SK-N-SH (cell line): ENCODE measurements at regions not wholly inside any gene's neighbourhood (a gene's known extent, or its start where the extent isn't known, plus 50 kb on each side); places are given as distances from the start of the nearest gene placed in this dataset.

Source experiments
- CTCF ChIA-PET: fragments of 300-600, 350-600 bp; formaldehyde crosslinking; extraction: SDS; loops from one replicate; lab custom pipeline; 2021; lab: Yijun Ruan, JAX
- POLR2A ChIA-PET: fragments of 350-600 bp; sonication (Branson Sonifier 250); formaldehyde crosslinking; extraction: SDS; loops from one replicate; lab custom pipeline; 2020; ENCODE audit warnings: antibody characterized with exemption, inconsistent platforms; lab: Yijun Ruan, JAX
- DNase-seq: peaks from one replicate; pipeline ENCODE4 v3.0.0; 2012
- H2AFZ ChIP-seq: fragments of 200-600 bp; sonication (generic); 2 replicates; pipeline ENCODE4 v1.8.1; 2016; ENCODE audit warnings: antibody characterized with exemption, mild to moderate bottlenecking, low read depth
- H3F3A ChIP-seq: fragments of 200-600 bp; sonication (generic); replicated peaks from 2 replicates; pipeline ENCODE3; 2016; ENCODE audit warnings: antibody characterized with exemption, mild to moderate bottlenecking; ENCODE audit not compliant: insufficient read depth
- H3K27ac ChIP-seq, 2 experiments: fragments of 200-500 bp in 1 of 2; fragments of 200-600 bp in 1 of 2; sonication (Bioruptor generic) in 1 of 2; sonication (generic), shearing (Covaris generic) in 1 of 2; 2 replicates each; pipeline versions ENCODE4 v1.5.1 to v1.6.1; 2014 to 2016; ENCODE audit warnings: low read depth in 2 of 2, inconsistent platforms in 1 of 2, low read length in 1 of 2, mild to moderate bottlenecking in 1 of 2, mixed read lengths in 1 of 2
- H3K27me3 ChIP-seq: fragments of 200-600 bp; sonication (generic), shearing (Covaris generic); 2 replicates; pipeline ENCODE4 v1.6.1; 2016; ENCODE audit warnings: mixed run types; ENCODE audit not compliant: insufficient read depth
- H3K36me3 ChIP-seq, 2 experiments: fragments of 200-500 bp in 1 of 2; fragments of 200-600 bp in 1 of 2; sonication (Bioruptor generic) in 1 of 2; sonication (generic) in 1 of 2; replicated peaks in 1 of 2; 2 replicates each; pipeline versions ENCODE3 to v1.5.1; 2014 to 2016; ENCODE audit warnings: low read length in 1 of 2, mild to moderate bottlenecking in 1 of 2; ENCODE audit not compliant: insufficient read depth in 2 of 2, control insufficient read depth in 1 of 2
- H3K4me1 ChIP-seq, 2 experiments: fragments of 200-500 bp in 1 of 2; fragments of 200-600 bp in 1 of 2; sonication (Bioruptor generic) in 1 of 2; sonication (generic), shearing (Covaris generic) in 1 of 2; 2 replicates each; pipeline versions ENCODE4 v1.5.1 to v1.6.1; 2014 to 2016; ENCODE audit warnings: low read depth in 1 of 2, low read length in 1 of 2, mixed run types in 1 of 2; ENCODE audit not compliant: insufficient read depth in 2 of 2, control insufficient read depth in 1 of 2
- H3K4me2 ChIP-seq: fragments of 200-600 bp; sonication (generic), shearing (Covaris generic); 2 replicates; pipeline ENCODE4 v1.6.1; 2017; ENCODE audit warnings: mixed run types
- H3K4me3 ChIP-seq, 2 experiments: fragments of 200-500 bp in 1 of 2; fragments of 200-600 bp in 1 of 2; sonication (Bioruptor generic) in 1 of 2; sonication (generic), shearing (Covaris generic) in 1 of 2; 2 replicates each; pipeline versions ENCODE4 v1.5.1 to v1.8.1; 2014 to 2016; ENCODE audit warnings: low read depth in 2 of 2, inconsistent platforms in 1 of 2, low read length in 1 of 2, mild to moderate bottlenecking in 1 of 2, mixed read lengths in 1 of 2, moderate library complexity in 1 of 2
- H3K79me2 ChIP-seq: fragments of 200-600 bp; sonication (generic); 2 replicates; pipeline ENCODE4 v1.8.1; 2017; ENCODE audit warnings: mild to moderate bottlenecking; ENCODE audit not compliant: insufficient read depth
- H3K9ac ChIP-seq: fragments of 200-600 bp; sonication (generic); 2 replicates; pipeline ENCODE4 v1.6.1; 2017; ENCODE audit warnings: mixed run types
- H3K9me2 ChIP-seq: fragments of 200-600 bp; sonication (generic); 2 replicates; pipeline ENCODE4 v1.6.1; 2017; ENCODE audit warnings: mixed run types
- H3K9me3 ChIP-seq: fragments of 200-600 bp; sonication (generic); 2 replicates; pipeline ENCODE4 v1.6.1; 2017; ENCODE audit warnings: mixed run types, mild to moderate bottlenecking, moderate library complexity
- H4K20me1 ChIP-seq: fragments of 200-600 bp; sonication (generic); 2 replicates; pipeline ENCODE4 v1.6.1; 2017; ENCODE audit warnings: mild to moderate bottlenecking, mixed run types; ENCODE audit not compliant: insufficient read depth
- EP300 ChIP-seq, 2 experiments: IDR thresholded peaks; 2 replicates each; pipeline versions ENCODE4 v1.4.0 to v1.6.1; 2012; ENCODE audit warnings: borderline replicate concordance in 1 of 2, low read depth in 1 of 2, low read length in 1 of 2
- GABPA ChIP-seq: IDR thresholded peaks from 2 replicates; pipeline ENCODE4 v1.4.0; 2012; ENCODE audit warnings: low read depth, mild to moderate bottlenecking
- GATA2 ChIP-seq: sonication (generic); formaldehyde crosslinking; IDR thresholded peaks from 2 replicates; pipeline ENCODE4 v1.5.0; 2020; ENCODE audit warnings: mild to moderate bottlenecking, missing genetic modification reagents
- JUND ChIP-seq: IDR thresholded peaks from 2 replicates; pipeline ENCODE4 v1.4.0; 2012
- MEF2A ChIP-seq: IDR thresholded peaks from 2 replicates; pipeline ENCODE4 v1.4.0; 2012; ENCODE audit warnings: low read depth, borderline replicate concordance
- NFIC ChIP-seq: IDR thresholded peaks from 2 replicates; pipeline ENCODE4 v1.4.0; 2012; ENCODE audit warnings: borderline replicate concordance
- NRF1 ChIP-seq: IDR thresholded peaks from 2 replicates; pipeline ENCODE4 v1.6.1; 2012; ENCODE audit warnings: low read depth, mild to moderate bottlenecking, low read length
- PBX3 ChIP-seq: IDR thresholded peaks from 2 replicates; pipeline ENCODE4; 2012
- POLR2AphosphoS5 ChIP-seq: IDR thresholded peaks from 2 replicates; pipeline ENCODE4 v1.6.1; 2012; ENCODE audit warnings: low read depth, low read length
- RAD21 ChIP-seq: IDR thresholded peaks from 2 replicates; pipeline ENCODE4 v1.6.1; 2012; ENCODE audit warnings: mild to moderate bottlenecking, low read length
- REST ChIP-seq: IDR thresholded peaks from 2 replicates; pipeline ENCODE4 v1.6.1; 2012; ENCODE audit warnings: mild to moderate bottlenecking, low read depth, low read length, moderate library complexity
- RFX5 ChIP-seq: IDR thresholded peaks from 2 replicates; pipeline ENCODE4 v1.6.1; 2012; ENCODE audit warnings: mild to moderate bottlenecking, improper control_type of control experiment, low read length
- RXRA ChIP-seq: IDR thresholded peaks from 2 replicates; pipeline ENCODE4 v1.4.0; 2012; ENCODE audit warnings: low read depth, mild to moderate bottlenecking, borderline replicate concordance
- SIN3A ChIP-seq: IDR thresholded peaks from 2 replicates; pipeline ENCODE4 v1.6.1; 2012; ENCODE audit warnings: low read depth, mild to moderate bottlenecking, low read length, moderate library complexity, borderline replicate concordance
- SMC3 ChIP-seq: IDR thresholded peaks from 2 replicates; pipeline ENCODE4 v1.6.1; 2012; ENCODE audit warnings: low read depth, low read length, improper control_type of control experiment
- TEAD4 ChIP-seq: IDR thresholded peaks from 2 replicates; pipeline ENCODE4 v1.4.0; 2012; ENCODE audit warnings: mild to moderate bottlenecking, borderline replicate concordance; ENCODE audit not compliant: insufficient read depth
- USF1 ChIP-seq: IDR thresholded peaks from 2 replicates; pipeline ENCODE4 v1.4.0; 2012; ENCODE audit warnings: low read depth, borderline replicate concordance
- WGBS: methylation state at CpG from one replicate; pipeline ENCODE4 v1.1.6; 2017; ENCODE audit warnings: low lambda C conversion rate; 5-methylcytosine and 5-hydroxymethylcytosine counted together

GRCh38 chr5:39760385-39761198, 335.8 kb upstream of the DAB2 start:
- Histone ChIP-seq H3K36me3 (no peaks in the 10 kb centered on the region), H3F3A (peaks cover 9% of the 10 kb centered on the region), H3K9me3 (no peaks in the 10 kb centered on the region), H3K4me2 (no peak overlapping the region), H3K27me3 (no peaks in the 10 kb centered on the region), H4K20me1 (no peaks in the 10 kb centered on the region), H3K9me2 (no peaks in the 10 kb centered on the region), H3K27ac (no peak overlapping the region), H3K4me1 (peaks cover 0 to 6% of the 10 kb centered on the region in 2 experiments; a peak in 1 of 4 replicates), H3K79me2 (no peaks in the 10 kb centered on the region), H2AFZ (no peak overlapping the region), H3K4me3 (no peak overlapping the region), H3K9ac (no peak overlapping the region)
- TF ChIP-seq PBX3: no peak
- TF ChIP-seq SMC3: no peak
- TF ChIP-seq NRF1: no peak
- no peak for TF ChIP-seq EP300 (IDR thresholded peaks at IDR 0.05; ENCODE audit: borderline replicate concordance in 1 of 2, low read depth in 1 of 2, low read length in 1 of 2)
- TF ChIP-seq NFIC: no peak
- no peak for TF ChIP-seq RXRA
- no peak for TF ChIP-seq REST
- no peak for TF ChIP-seq GABPA
- no peak for TF ChIP-seq RAD21
- no peak for TF ChIP-seq POLR2AphosphoS5
- TF ChIP-seq TEAD4: no peak
- no peak for TF ChIP-seq JUND
- no peak for TF ChIP-seq RFX5
- WGBS: 5% methylated on average over 5 of the region's 5 CpGs
- CTCF ChIA-PET: no interaction called here
- DNase-seq: no peak
- POLR2A ChIA-PET: no interaction called here

DNA sequence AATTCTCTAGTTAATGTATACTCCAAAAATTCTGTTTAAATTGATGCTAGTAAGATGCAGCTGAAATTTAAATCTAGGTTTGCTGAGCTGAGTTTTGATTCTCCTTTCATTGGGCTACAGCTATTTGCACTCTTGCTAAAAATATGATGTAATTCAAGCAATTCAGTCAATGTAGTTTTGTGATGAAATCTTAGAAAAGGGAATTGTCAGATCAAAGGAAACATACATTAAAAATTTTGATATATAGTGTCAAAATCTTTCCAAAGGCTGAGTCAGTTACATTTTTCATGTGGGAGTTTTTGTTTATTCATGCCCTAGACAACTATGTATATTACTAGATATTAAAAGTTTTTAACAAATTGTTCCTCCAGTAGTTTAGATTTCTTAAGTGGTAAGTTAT, 334.9 kb upstream of the DAB2 start:
- Histone ChIP-seq H3K4me2 (no peak overlapping the region), H3K27ac (no peak overlapping the region), H3K27me3 (no peaks in the 10 kb centered on the region), H2AFZ (no peak overlapping the region), H3K79me2 (no peaks in the 10 kb centered on the region), H4K20me1 (no peaks in the 10 kb centered on the region), H3K9me2 (no peaks in the 10 kb centered on the region), H3F3A (peaks cover 9% of the 10 kb centered on the region), H3K36me3 (no peaks in the 10 kb centered on the region), H3K4me1 (peaks cover 0 to 6% of the 10 kb centered on the region in 2 experiments; a peak in 1 of 4 replicates), H3K4me3 (no peak overlapping the region), H3K9ac (no peak overlapping the region), H3K9me3 (no peaks in the 10 kb centered on the region)
- TF ChIP-seq NFIC (no peak), USF1 (no peak), MEF2A (no peak), GATA2 (CRISPR knock-in tag) (no peak), SIN3A (no peak)
- DNase-seq: no peak
- ChIA-PET CTCF (no interaction called here), POLR2A (no interaction called here)
